Choroid plexus epithelial cell (primary cell): ENCODE measurements at regions not wholly inside any gene's neighbourhood (a gene's known extent, or its start where the extent isn't known, plus 50 kb on each side); places are given as distances from the start of the nearest gene placed in this dataset.
A peak's percentile ranks its signal among the peaks of the same experiment; 100 is the strongest.

Experiments
- DNase-seq: peaks from one replicate; pipeline ENCODE4 v3.0.0-alpha.2; 2010; ENCODE audit warnings: low read depth
- H3K4me3 ChIP-seq: 2 replicates; pipeline ENCODE4 v1.5.1; 2011; ENCODE audit warnings: low read depth, mild to moderate bottlenecking, control low read depth, low read length, moderate library complexity
- CTCF ChIP-seq: conservative IDR thresholded peaks from 2 replicates; pipeline ENCODE4 v1.5.1; 2011; ENCODE audit warnings: low read depth, mild to moderate bottlenecking, control low read depth, inconsistent platforms, low read length, moderate library complexity

DNA sequence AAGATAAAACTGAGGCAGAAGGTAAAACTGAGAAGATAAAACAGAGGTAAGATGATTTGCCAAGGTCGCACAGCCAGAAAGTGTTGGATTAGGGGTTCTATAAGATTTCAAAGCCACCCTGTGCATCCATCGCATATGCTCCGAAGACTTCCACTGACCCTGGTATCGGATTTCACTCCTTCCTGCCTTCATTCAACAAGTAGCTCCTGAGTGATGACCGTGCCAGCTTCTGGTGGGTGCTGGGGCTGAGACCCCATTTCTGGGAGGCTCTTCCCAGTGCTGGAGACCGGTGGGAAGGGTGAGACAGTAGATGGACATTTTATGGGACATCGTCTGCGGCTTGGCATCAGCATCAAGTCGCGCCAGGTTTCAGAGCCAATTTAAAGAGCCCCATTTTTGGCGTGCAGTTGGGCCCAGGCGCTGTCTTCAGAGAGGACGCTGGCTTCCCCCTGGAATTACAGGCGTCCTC is 53.7 kb upstream of the DAB2IP start:
- no peak for TF ChIP-seq CTCF
- no peak overlapping the region for H3K4me3 ChIP-seq
- DNase-seq: no peak

GRCh38 chr9:121598167-121598964 is 53.1 kb upstream of the DAB2IP start:
- TF ChIP-seq CTCF: peak; percentile 46
- peak overlapping the region; percentile 35 for H3K4me3 ChIP-seq

DNA sequence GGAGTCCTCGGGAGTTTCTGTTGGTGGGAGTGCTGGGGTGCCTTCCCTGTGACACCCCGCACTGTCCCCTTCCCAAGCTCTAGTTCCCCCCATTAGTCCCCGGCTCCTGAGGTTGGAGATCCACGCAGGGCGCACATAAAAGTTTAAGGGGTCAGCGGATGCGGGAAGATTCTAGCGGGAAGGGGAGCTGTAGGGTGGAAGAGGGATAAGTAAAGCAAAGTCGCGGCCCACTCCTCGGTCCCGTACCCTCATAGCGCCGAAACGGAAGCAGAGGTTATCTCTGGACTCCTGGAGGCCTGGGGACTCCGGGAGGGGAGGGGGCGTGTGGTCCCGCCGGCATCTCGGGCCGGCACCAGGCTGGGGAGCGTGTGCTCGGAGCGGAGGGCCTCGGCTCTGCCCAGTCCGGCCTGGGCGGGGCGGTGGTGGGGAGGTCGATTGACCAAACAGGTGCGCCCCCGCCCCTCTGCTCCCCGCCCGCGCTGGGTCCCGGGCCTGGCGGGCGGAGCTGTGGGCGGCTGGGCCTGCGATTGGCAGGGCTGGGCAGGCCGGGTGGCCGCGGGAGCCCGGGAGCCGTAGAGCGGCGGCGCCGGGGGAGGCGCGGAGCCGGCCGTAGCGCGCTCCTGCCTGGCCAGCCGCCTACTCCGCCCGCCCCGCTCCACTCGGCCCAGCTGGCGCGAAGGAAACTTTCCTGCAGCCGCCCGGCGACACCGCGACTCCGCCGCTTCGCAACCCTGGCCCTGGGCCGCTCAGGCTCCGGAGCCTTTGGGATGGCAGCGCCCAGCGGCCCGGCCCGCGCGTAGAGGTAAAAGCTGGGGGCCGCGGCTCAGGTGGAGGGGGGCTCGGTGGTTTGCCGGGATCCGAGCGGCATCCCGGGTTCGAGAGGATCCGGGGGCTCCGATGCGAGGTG is 52.2 kb upstream of the DAB2IP start:
- DNase-seq: no peak
- peak overlapping the region; percentile 28 for H3K4me3 ChIP-seq

More at GRCh38 chr9:121598167-121598964, 53.1 kb upstream of the DAB2IP start:
- DNase-seq: peak; percentile 80

GRCh38 chr9:121599872-121600585 is 51.4 kb upstream of the DAB2IP start:
- no peak for TF ChIP-seq CTCF
- no peak for DNase-seq
- H3K4me3 ChIP-seq: no peak overlapping the region

More for the DNA sequence above, 52.2 kb upstream of the DAB2IP start:
- TF ChIP-seq CTCF: no peak

- TF ChIP-seq CTCF: no peak
- DNase-seq: peak; percentile 31
- no peak overlapping the region for H3K4me3 ChIP-seq
These were observed 50.2 kb upstream of the DAB2IP start for GRCh38 chr9:121601194-121601593.
